HCT116 (cell line): ENCODE measurements at regions not wholly inside any gene's neighbourhood (a gene's known extent, or its start where the extent isn't known, plus 50 kb on each side); places are given as distances from the start of the nearest gene placed in this dataset.

Experiments
- ATAC-seq: fragments of 200-7000 bp; cut with Tn5 transposase; 2 replicates; pipeline ENCODE4 v1.9.1; 2020; ENCODE audit warnings: mild to moderate bottlenecking, moderate library complexity
- BruUV-seq: library from RNA; stranded (reverse); fragments of 400-500 nt; replicated peaks from 2 replicates; lab custom pipeline; 2021; lab: Mats Ljungman, UMichigan
- CTCF ChIA-PET: fragments of 300-600 bp; sonication (Branson Sonifier 250); formaldehyde crosslinking; loops from one replicate; lab custom pipeline; 2021; ENCODE audit warnings: antibody characterized with exemption; lab: Charles Lee
- POLR2A ChIA-PET: fragments of 300-600, 350-600 bp; sonication (Branson Sonifier 250); formaldehyde crosslinking; loops from one replicate; lab custom pipeline; 2021; ENCODE audit warnings: antibody characterized with exemption; lab: Charles Lee
- RAD21 ChIA-PET, 2 experiments: fragments of 300-600 bp; sonication (Branson Sonifier 250); formaldehyde crosslinking; loops; one replicate each; lab custom pipeline; 2023; ENCODE audit warnings: low total read pairs in 2 of 2; ENCODE audit not compliant: uncharacterized antibody in 2 of 2, unreplicated experiment in 2 of 2, low non-redundant PET in 1 of 2; lab: Charles Lee
- DNase-seq: peaks from one replicate; pipeline ENCODE4 v3.0.0-alpha.2; 2010; ENCODE audit warnings: low read depth, low spot score
- H2AFZ ChIP-seq: fragments of 200-600 bp; shearing (Covaris generic), sonication (generic); 2 replicates; pipeline ENCODE4 v1.6.1; 2017; ENCODE audit warnings: low read depth, mixed run types, mixed read lengths, antibody characterized with exemption, low read length; ENCODE audit not compliant: poor library complexity, severe bottlenecking
- H3K27ac ChIP-seq: 2 replicates; pipeline ENCODE4 v1.5.1; 2012; ENCODE audit warnings: low read depth, low read length
- H3K27me3 ChIP-seq: fragments of 200-600 bp; sonication (generic); 2 replicates; pipeline ENCODE4 v1.6.1; 2016; ENCODE audit warnings: mixed run types, low read length, mixed read lengths; ENCODE audit not compliant: insufficient read depth
- H3K36me3 ChIP-seq, 2 experiments: fragments of 200-500 bp in 1 of 2; fragments of 200-600 bp in 1 of 2; sonication (Bioruptor generic) in 1 of 2; sonication (generic) in 1 of 2; 2 replicates each; pipeline versions ENCODE4 v1.5.1 to v1.6.1; 2014 to 2016; ENCODE audit warnings: low read length in 2 of 2, inconsistent platforms in 1 of 2, mixed read lengths in 1 of 2, mixed run types in 1 of 2; ENCODE audit not compliant: insufficient read depth in 2 of 2, control insufficient read depth in 1 of 2
- H3K4me1 ChIP-seq, 2 experiments: fragments of 200-600 bp in 1 of 2; sonication (generic) in 1 of 2; 2 replicates each; pipeline versions ENCODE4 v1.5.1 to v1.6.1; 2012 to 2017; ENCODE audit warnings: low read length in 2 of 2, inconsistent platforms in 1 of 2, mild to moderate bottlenecking in 1 of 2, mixed read lengths in 1 of 2, mixed run types in 1 of 2, moderate library complexity in 1 of 2; ENCODE audit not compliant: insufficient read depth in 2 of 2, control insufficient read depth in 1 of 2
- H3K4me2 ChIP-seq: fragments of 200-600 bp; sonication (generic); 2 replicates; pipeline ENCODE4 v1.6.1; 2017; ENCODE audit warnings: mixed run types, low read length, mixed read lengths
- H3K4me3 ChIP-seq, 2 experiments: fragments of 200-600 bp in 1 of 2; sonication (generic) in 1 of 2; replicated peaks in 1 of 2; 2 replicates each; pipeline ENCODE4 v1.5.1; 2011 to 2016; ENCODE audit warnings: low read length in 2 of 2, control low read depth in 1 of 2, low read depth in 1 of 2, mild to moderate bottlenecking in 1 of 2, mixed read lengths in 1 of 2, mixed run types in 1 of 2
- H3K79me2 ChIP-seq: fragments of 200-600 bp; sonication (generic); 2 replicates; pipeline ENCODE4 v1.6.1; 2017; ENCODE audit warnings: mild to moderate bottlenecking, mixed run types, low read length, moderate library complexity, mixed read lengths; ENCODE audit not compliant: insufficient read depth
- H3K9ac ChIP-seq: fragments of 200-600 bp; sonication (generic); 2 replicates; pipeline ENCODE4 v1.6.1; 2016; ENCODE audit warnings: low read length, mixed read lengths
- H3K9me2 ChIP-seq: fragments of 200-600 bp; sonication (generic), shearing (Covaris generic); 2 replicates; pipeline ENCODE4 v1.6.1; 2017; ENCODE audit warnings: mixed run types, mild to moderate bottlenecking, moderate library complexity; ENCODE audit not compliant: insufficient read depth
- H3K9me3 ChIP-seq, 2 experiments: fragments of 200-500 bp in 1 of 2; fragments of 200-600 bp in 1 of 2; sonication (Bioruptor generic) in 1 of 2; sonication (generic) in 1 of 2; 2 replicates each; pipeline ENCODE4 v1.6.1; 2014 to 2017; ENCODE audit warnings: low read length in 2 of 2, mixed read lengths in 2 of 2, inconsistent platforms in 1 of 2, low read depth in 1 of 2, mild to moderate bottlenecking in 1 of 2, mixed run types in 1 of 2, moderate library complexity in 1 of 2; ENCODE audit not compliant: control insufficient read depth in 1 of 2, insufficient read depth in 1 of 2
- H4K20me1 ChIP-seq: fragments of 200-600 bp; sonication (generic), shearing (Covaris generic); 2 replicates; pipeline ENCODE4 v1.6.1; 2017; ENCODE audit warnings: mixed run types, mild to moderate bottlenecking, moderate library complexity; ENCODE audit not compliant: insufficient read depth
- CBX3 ChIP-seq: IDR thresholded peaks from 2 replicates; pipeline ENCODE4 v1.6.1; 2012; ENCODE audit warnings: low read depth
- CTCF ChIP-seq, 3 experiments: fragments of 200-600 bp in 1 of 3; sonication (generic) in 1 of 3; IDR thresholded peaks in 2 of 3; conservative IDR thresholded peaks in 1 of 3; 2 replicates each; pipeline ENCODE4 v1.5.1; 2012 to 2017; ENCODE audit warnings: low read depth in 2 of 3, low read length in 2 of 3, antibody characterized with exemption in 1 of 3, borderline replicate concordance in 1 of 3, control low read depth in 1 of 3, mild to moderate bottlenecking in 1 of 3, mixed read lengths in 1 of 3, mixed run types in 1 of 3, moderate library complexity in 1 of 3; ENCODE audit not compliant: insufficient read depth in 1 of 3
- EGR1 ChIP-seq: IDR thresholded peaks from 2 replicates; pipeline ENCODE4 v1.6.1; 2012; ENCODE audit warnings: low read depth
- EZH2 ChIP-seq: fragments of 200-600 bp; sonication (generic); IDR thresholded peaks from 2 replicates; pipeline ENCODE4 v1.6.1; 2017; ENCODE audit warnings: antibody characterized with exemption, mixed run types
- FOSL1 ChIP-seq: IDR thresholded peaks from 2 replicates; pipeline ENCODE4 v1.6.1; 2012; ENCODE audit warnings: low read depth
- RAD21 ChIP-seq: IDR thresholded peaks from 2 replicates; pipeline ENCODE4 v1.6.1; 2012; ENCODE audit warnings: low read depth, mild to moderate bottlenecking
- SP1 ChIP-seq: IDR thresholded peaks from 2 replicates; pipeline ENCODE4 v1.6.1; 2012; ENCODE audit warnings: low read depth
- SRF ChIP-seq: IDR thresholded peaks from 2 replicates; pipeline ENCODE4 v1.6.1; 2012; ENCODE audit warnings: low read depth
- TCF7L2 ChIP-seq: IDR thresholded peaks from 2 replicates; pipeline ENCODE4 v1.7.0; 2011; ENCODE audit warnings: borderline replicate concordance, inconsistent platforms; ENCODE audit not compliant: insufficient read depth, insufficient read length; ENCODE audit errors: extremely low read depth
- ZNF274 ChIP-seq: fragments of 200-500 bp; sonication (Bioruptor generic); IDR thresholded peaks from 2 replicates; pipeline ENCODE4 v1.6.1; 2014; ENCODE audit warnings: mild to moderate bottlenecking, low read depth, low read length, inconsistent platforms
- intact Hi-C: fragments of 100-400 bp; cut with micrococcal nuclease; formaldehyde crosslinking; loops from 2 replicates; pipeline ENCODE4 v1.10.0; 2022
- TF ChIP-seq, protein P1 (sequence below): IDR thresholded peaks from 2 replicates; pipeline ENCODE4 v1.6.1; 2012

DNA sequence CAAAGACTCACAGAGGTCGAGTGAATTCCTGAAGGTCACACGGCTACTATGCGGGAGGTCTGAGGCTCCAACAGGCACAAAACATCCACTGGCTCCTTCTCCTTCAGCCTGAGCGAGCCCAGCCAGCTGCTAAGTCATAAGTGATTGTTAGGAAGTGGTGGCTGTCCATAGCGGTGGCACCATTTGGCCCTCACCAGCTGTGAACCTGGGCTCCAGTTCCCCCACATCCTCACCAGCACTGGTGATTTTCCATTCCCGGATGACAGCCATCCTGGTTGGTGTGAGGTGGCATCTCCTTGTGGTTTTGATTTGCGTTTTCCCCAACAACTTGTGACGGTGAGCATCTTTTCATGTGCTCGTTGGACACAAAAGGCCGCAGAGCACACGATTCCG, 302.8 kb downstream of the FOXL1 start:
- Histone ChIP-seq H3K4me2 (no peak overlapping the region), H3K79me2 (no peaks in the 10 kb centered on the region), H3K4me1 (no peaks in the 10 kb centered on the region), H3K9ac (no peak overlapping the region), H3K36me3 (no peaks in the 10 kb centered on the region), H3K9me3 (no peaks in the 10 kb centered on the region), H3K27ac (no peak overlapping the region), H4K20me1 (no peaks in the 10 kb centered on the region), H2AFZ (no peak overlapping the region), H3K4me3 (no peak overlapping the region), H3K9me2 (no peaks in the 10 kb centered on the region), H3K27me3 (peaks cover 42% of the 10 kb centered on the region)
- DNase-seq (no peak), ATAC-seq (no peak)
- POLR2A ChIA-PET: no interaction called here
- BruUV-seq: no TSS peak
- CTCF ChIA-PET: no interaction called here
- intact Hi-C loops: no loop called here
- TF ChIP-seq ZNF274 (no peak), SP1 (no peak), EGR1 (no peak), TCF7L2 (no peak), RAD21 (no peak), EZH2 (no peak), CTCF (IDR thresholded peaks at IDR 0.05 in 2 of 3, conservative IDR thresholded peaks at IDR 0.05 in 1 of 3; ENCODE audit: borderline replicate concordance in 1 of 3, insufficient read depth in 1 of 3, low read depth in 2 of 3, low read length in 2 of 3) (no peak), SRF (no peak), CBX3 (no peak), FOSL1 (no peak)
- TF ChIP-seq, protein P1, sequence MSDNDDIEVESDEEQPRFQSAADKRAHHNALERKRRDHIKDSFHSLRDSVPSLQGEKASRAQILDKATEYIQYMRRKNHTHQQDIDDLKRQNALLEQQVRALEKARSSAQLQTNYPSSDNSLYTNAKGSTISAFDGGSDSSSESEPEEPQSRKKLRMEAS: no peak
- RAD21 ChIA-PET: no interaction called here
